Fibroblast of the aortic adventitia (primary cell): ENCODE measurements at regions not wholly inside any gene's neighbourhood (a gene's known extent, or its start where the extent isn't known, plus 50 kb on each side); places are given as distances from the start of the nearest gene placed in this dataset.

Experiments used
- DNase-seq: peaks from one replicate; pipeline ENCODE4 v3.0.0-alpha.2; 2010; ENCODE audit warnings: low read depth
- H3K4me3 ChIP-seq: 2 replicates; pipeline ENCODE4 v1.5.1; 2011; ENCODE audit warnings: low read depth, mild to moderate bottlenecking, control low read depth, low read length, moderate library complexity
- TF ChIP-seq, protein P1 (sequence below): IDR thresholded peaks from 2 replicates; pipeline ENCODE4 v1.5.1; 2011; ENCODE audit warnings: mild to moderate bottlenecking, low read length, control low read depth, inconsistent platforms; ENCODE audit not compliant: insufficient read depth

DNA sequence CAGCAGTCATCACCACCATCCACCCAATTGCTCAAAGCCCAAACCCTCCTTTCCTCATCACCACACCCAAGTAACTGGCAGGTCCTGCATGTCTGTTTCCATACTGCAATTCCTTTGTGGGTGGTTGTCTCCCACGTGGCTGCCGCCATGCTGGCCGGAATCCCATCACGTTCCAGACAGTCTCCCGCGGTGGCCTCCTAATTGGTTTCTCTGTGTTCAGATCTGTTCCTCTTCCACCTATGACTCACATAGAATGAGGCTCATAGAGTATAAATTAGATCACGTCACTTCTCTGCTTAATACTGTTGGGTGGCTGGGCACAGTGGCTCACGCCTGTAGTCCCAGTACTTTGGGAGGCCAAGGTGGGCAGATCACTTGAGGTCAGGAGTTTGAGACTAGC is 813.0 kb downstream of the TYW1 start:
- no peak for DNase-seq
- TF ChIP-seq, protein P1, sequence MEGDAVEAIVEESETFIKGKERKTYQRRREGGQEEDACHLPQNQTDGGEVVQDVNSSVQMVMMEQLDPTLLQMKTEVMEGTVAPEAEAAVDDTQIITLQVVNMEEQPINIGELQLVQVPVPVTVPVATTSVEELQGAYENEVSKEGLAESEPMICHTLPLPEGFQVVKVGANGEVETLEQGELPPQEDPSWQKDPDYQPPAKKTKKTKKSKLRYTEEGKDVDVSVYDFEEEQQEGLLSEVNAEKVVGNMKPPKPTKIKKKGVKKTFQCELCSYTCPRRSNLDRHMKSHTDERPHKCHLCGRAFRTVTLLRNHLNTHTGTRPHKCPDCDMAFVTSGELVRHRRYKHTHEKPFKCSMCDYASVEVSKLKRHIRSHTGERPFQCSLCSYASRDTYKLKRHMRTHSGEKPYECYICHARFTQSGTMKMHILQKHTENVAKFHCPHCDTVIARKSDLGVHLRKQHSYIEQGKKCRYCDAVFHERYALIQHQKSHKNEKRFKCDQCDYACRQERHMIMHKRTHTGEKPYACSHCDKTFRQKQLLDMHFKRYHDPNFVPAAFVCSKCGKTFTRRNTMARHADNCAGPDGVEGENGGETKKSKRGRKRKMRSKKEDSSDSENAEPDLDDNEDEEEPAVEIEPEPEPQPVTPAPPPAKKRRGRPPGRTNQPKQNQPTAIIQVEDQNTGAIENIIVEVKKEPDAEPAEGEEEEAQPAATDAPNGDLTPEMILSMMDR, result no peak
- no peak overlapping the region for H3K4me3 ChIP-seq

DNA sequence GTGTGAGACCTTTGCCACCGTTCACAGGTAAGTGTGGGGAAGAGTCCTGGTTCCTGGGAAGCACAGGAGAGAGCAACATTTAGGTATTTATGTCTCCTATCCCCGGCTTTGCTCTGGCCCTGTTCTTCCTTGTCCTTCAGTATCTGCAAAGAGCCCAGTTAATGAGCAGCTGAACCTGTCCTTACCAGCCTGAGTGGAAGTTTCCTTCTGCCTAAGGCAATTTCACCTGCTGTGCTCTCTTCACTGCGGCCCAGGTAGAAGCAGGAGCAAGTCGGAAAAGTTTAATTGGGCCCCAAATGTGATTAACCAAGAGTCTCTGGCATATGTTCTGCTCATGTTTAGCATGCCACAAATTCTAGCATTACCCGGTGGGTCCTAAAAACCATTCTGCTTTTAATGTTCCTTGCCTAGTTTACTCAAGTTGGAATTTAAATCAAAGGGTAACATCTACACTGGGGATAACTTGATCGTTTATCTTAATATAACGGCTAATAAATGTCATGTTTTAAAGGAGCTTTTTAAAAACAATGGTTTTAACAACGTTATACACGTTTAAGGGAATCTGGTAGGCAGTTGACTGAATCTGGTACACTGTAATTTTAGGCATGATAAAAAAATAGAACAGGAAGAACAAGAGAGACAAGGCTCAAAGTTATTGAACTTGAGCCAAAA is 817.1 kb downstream of the TYW1 start:
- DNase-seq, result no peak
- TF ChIP-seq, protein P1, result no peak
- no peak overlapping the region for H3K4me3 ChIP-seq

DNA sequence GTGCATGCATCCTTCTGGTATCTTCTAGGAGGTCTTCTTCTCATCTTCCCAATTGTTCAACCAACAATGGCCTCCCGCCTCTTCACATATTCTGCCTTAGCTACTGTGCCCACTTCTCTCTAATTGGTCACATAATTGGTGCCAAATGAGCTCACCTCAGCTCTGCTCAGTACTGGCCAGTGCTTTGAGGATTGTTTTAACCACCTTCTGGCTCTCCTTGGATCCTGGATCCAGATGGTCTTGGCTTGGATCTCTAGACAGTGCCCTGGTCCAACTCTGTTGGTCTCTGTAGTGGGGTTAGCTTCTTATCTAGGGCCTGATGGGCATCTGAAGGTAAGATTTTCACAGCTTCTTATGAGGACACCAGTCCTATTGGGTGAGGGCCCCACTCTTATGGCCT is 820.8 kb downstream of the TYW1 start:
- no peak for DNase-seq
- H3K4me3 ChIP-seq, result no peak overlapping the region
- TF ChIP-seq, protein P1, result no peak

DNA sequence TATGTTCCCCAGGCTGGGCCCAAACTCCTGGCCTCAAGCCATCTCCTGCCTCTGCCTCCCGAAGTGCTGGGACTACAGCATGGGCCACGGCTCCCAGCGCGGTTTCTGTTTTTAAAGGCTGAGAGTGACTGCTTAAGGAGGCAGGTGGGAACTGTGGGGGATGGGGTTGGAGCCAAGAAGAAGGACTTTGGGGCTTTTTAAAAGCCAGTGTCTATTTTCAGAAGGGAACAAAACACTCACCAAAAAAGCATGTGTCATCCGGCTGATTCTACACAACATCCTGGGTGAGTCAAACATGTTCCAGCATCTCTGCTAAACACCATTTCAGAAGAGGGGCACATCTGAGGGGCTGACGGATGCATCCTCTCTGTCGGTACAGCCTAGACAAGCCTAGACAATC is 824.5 kb downstream of the TYW1 start:
- H3K4me3 ChIP-seq, result no peak overlapping the region
- TF ChIP-seq, protein P1, result no peak
- no peak for DNase-seq

DNA sequence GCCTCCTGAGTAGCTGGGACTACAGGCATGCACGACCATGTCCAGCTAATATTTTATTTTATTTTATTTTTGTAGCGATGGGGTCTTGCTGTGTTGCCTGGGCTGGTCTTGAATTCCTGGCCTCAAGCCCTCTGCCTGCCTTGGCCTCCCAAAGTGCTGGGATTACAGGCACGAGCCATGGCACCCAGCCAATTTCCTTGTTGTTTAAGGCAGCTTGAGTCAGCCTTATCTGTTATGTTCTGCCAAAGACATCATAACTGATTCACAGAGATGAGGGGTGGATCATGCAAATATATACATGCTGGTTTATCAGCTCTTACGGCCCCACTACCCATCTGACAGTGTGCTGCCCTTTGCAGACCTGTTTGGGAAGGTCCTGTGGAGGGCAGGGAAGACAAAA is 826.7 kb downstream of the TYW1 start:
- DNase-seq, result peak; percentile 1
- TF ChIP-seq, protein P1, result no peak
- H3K4me3 ChIP-seq, result no peak overlapping the region

DNA sequence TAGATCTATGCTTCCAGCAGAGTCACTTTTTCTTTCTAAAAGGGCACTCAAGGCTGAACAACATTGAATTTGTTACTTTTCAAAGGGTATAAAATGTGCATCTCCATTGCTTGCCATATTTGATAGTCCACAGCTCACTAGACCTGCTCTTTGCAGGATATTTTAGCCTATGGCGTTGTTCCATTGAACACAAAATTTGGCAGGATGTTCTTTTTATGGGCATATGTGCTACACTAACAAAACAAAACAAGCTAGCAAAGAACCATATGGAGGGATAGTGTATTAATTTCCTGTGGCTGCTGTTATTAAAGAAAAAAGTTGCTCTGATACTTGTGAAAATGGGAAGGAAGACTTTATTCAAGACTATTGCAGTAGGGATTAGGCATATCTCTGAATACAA is 828.7 kb downstream of the TYW1 start:
- H3K4me3 ChIP-seq, result no peak overlapping the region
- TF ChIP-seq, protein P1, result no peak
- DNase-seq, result no peak

GRCh38 chr7:67841896-67842295 is 845.3 kb downstream of the TYW1 start:
- TF ChIP-seq, protein P1, result no peak
- DNase-seq, result no peak
- H3K4me3 ChIP-seq, result no peak overlapping the region
